CD14-positive monocyte (primary cell): ENCODE measurements at regions not wholly inside any gene's neighbourhood (a gene's known extent, or its start where the extent isn't known, plus 50 kb on each side); places are given as distances from the start of the nearest gene placed in this dataset.

Source experiments
- DNase-seq, 3 donors: peaks; one replicate each; pipeline ENCODE4 v3.0.0-alpha.2; 2011 to 2022
- H2AFZ ChIP-seq: 2 replicates; pipeline ENCODE4 v1.6.0; 2012; ENCODE audit warnings: mild to moderate bottlenecking, low read depth, low read length, inconsistent platforms; ENCODE audit not compliant: insufficient read depth, poor library complexity, severe bottlenecking
- H3K27ac ChIP-seq, 2 donors: 1 replicate in 1 of 2; 2 replicates in 1 of 2; pipeline ENCODE4 v1.5.1; 2012 to 2013; ENCODE audit warnings: low read length in 2 of 2, control low read depth in 1 of 2, inconsistent platforms in 1 of 2, low read depth in 1 of 2, mild to moderate bottlenecking in 1 of 2
- H3K27me3 ChIP-seq, 2 donors: one replicate each; pipeline versions ENCODE4 v1.6.0 to v1.6.1; 2011 to 2013; ENCODE audit warnings: low read length in 2 of 2; ENCODE audit not compliant: control insufficient read depth in 2 of 2, insufficient read depth in 2 of 2
- H3K36me3 ChIP-seq, 2 donors: replicated peaks in 1 of 2; 1 replicate in 1 of 2; 2 replicates in 1 of 2; pipeline versions ENCODE4 v1.5.1 to v1.6.1; 2012 to 2013; ENCODE audit warnings: low read length in 2 of 2, control low read depth in 1 of 2, inconsistent platforms in 1 of 2, mild to moderate bottlenecking in 1 of 2; ENCODE audit not compliant: insufficient read depth in 2 of 2, control insufficient read depth in 1 of 2
- H3K4me1 ChIP-seq, 2 donors: 1 replicate in 1 of 2; 2 replicates in 1 of 2; pipeline versions ENCODE4 v1.5.1 to v1.6.1; 2012 to 2013; ENCODE audit warnings: low read length in 2 of 2, control low read depth in 1 of 2, inconsistent platforms in 1 of 2, mild to moderate bottlenecking in 1 of 2, moderate library complexity in 1 of 2; ENCODE audit not compliant: insufficient read depth in 2 of 2, control insufficient read depth in 1 of 2
- H3K4me2 ChIP-seq: replicated peaks from 2 replicates; pipeline ENCODE3; 2012; ENCODE audit warnings: low read length, moderate library complexity, mild to moderate bottlenecking; ENCODE audit not compliant: poor library complexity, severe bottlenecking; ENCODE audit errors: extremely low read depth
- H3K4me3 ChIP-seq, 3 experiments: fragments of 200-600 bp in 1 of 3; sonication (generic) in 1 of 3; replicated peaks in 1 of 3; 1 replicate in 2 of 3; 2 replicates in 1 of 3; pipeline ENCODE4 v1.5.1; 2011 to 2013; ENCODE audit warnings: low read length in 3 of 3, mild to moderate bottlenecking in 3 of 3, control low read depth in 2 of 3, low read depth in 2 of 3, inconsistent platforms in 1 of 3, moderate library complexity in 1 of 3
- H3K79me2 ChIP-seq: 2 replicates; pipeline ENCODE4 v1.6.0; 2012; ENCODE audit warnings: mild to moderate bottlenecking, control low read depth, inconsistent platforms, low read length, moderate library complexity; ENCODE audit not compliant: insufficient read depth
- H3K9ac ChIP-seq: 2 replicates; pipeline ENCODE4 v1.6.0; 2017; ENCODE audit warnings: low read length, mild to moderate bottlenecking; ENCODE audit not compliant: insufficient read depth, poor library complexity, severe bottlenecking
- H3K9me3 ChIP-seq, 2 donors: replicated peaks in 1 of 2; 1 replicate in 1 of 2; 2 replicates in 1 of 2; pipeline versions ENCODE4 v1.5.1 to v1.6.1; 2012 to 2013; ENCODE audit warnings: low read length in 2 of 2, control low read depth in 1 of 2; ENCODE audit not compliant: control insufficient read depth in 1 of 2, insufficient read depth in 1 of 2
- H4K20me1 ChIP-seq: 2 replicates; pipeline ENCODE4 v1.6.0; 2012; ENCODE audit warnings: mild to moderate bottlenecking, low read length, control low read depth, moderate library complexity; ENCODE audit not compliant: insufficient read depth
- H3K27ac Mint-ChIP-seq, 7 donors: one replicate each; pipeline ENCODE4 v1.8.0; 2020; ENCODE audit warnings: mild to moderate bottlenecking in 7 of 7, mixed read lengths in 7 of 7, moderate library complexity in 6 of 7, inconsistent platforms in 2 of 7
- H3K27me3 Mint-ChIP-seq, 3 donors: one replicate each; pipeline ENCODE4 v1.8.0; 2021 to 2022; ENCODE audit warnings: low read depth in 3 of 3, mild to moderate bottlenecking in 3 of 3, mixed read lengths in 3 of 3, moderate library complexity in 3 of 3, inconsistent platforms in 1 of 3
- H3K36me3 Mint-ChIP-seq, 2 donors: one replicate each; pipeline ENCODE4 v1.8.0; 2020; ENCODE audit warnings: mixed read lengths in 2 of 2, inconsistent platforms in 1 of 2, mild to moderate bottlenecking in 1 of 2
- H3K4me1 Mint-ChIP-seq: one replicate; pipeline ENCODE4 v1.8.0; 2020; ENCODE audit warnings: mild to moderate bottlenecking, mixed read lengths
- H3K4me3 Mint-ChIP-seq, 2 donors: one replicate each; pipeline ENCODE4 v1.8.0; 2020; ENCODE audit warnings: mild to moderate bottlenecking in 2 of 2, mixed read lengths in 2 of 2, moderate library complexity in 1 of 2
- H3K9me3 Mint-ChIP-seq, 7 donors: one replicate each; pipeline ENCODE4 v1.8.0; 2020 to 2022; ENCODE audit warnings: mixed read lengths in 7 of 7, mild to moderate bottlenecking in 6 of 7, moderate library complexity in 6 of 7, inconsistent platforms in 2 of 7
- CTCF ChIP-seq: fragments of 200-600 bp; IDR thresholded peaks from one replicate; pipeline ENCODE4 v1.8.0; 2022; ENCODE audit warnings: antibody characterized with exemption, mild to moderate bottlenecking
- WGBS: methylation state at CpG from one replicate; pipeline ENCODE4 v1.1.5; 2013; ENCODE audit warnings: missing lambda C conversion rate; ENCODE audit not compliant: insufficient coverage; 5-methylcytosine and 5-hydroxymethylcytosine counted together
- intact Hi-C, 2 donors: fragments of 100-400 bp; cut with micrococcal nuclease; formaldehyde crosslinking; loops; one replicate each; pipeline versions ENCODE4 v1.15.0 to v1.15.1; 2023

GRCh38 chr1:29696656-29697390 is 460.5 kb downstream of the PTPRU start:
- Histone ChIP-seq H3K27ac (no peak overlapping the region), H3K79me2 (no peaks in the 10 kb centered on the region), H3K36me3 (no peaks in the 10 kb centered on the region), H3K4me3 (no peak overlapping the region), H3K9ac (no peak overlapping the region), H4K20me1 (no peaks in the 10 kb centered on the region), H3K27me3 (no peaks in the 10 kb centered on the region), H3K4me1 (no peaks in the 10 kb centered on the region), H3K4me2 (no peak overlapping the region), H2AFZ (no peak overlapping the region), H3K9me3 (no peaks in the 10 kb centered on the region)
- Mint-ChIP-seq H3K9me3 (peaks cover 0 to 3% (median 0%) of the 10 kb centered on the region in 7 donors), H3K36me3 (no peaks in the 10 kb centered on the region), H3K4me3 (no peak overlapping the region), H3K27me3 (peaks cover 0 to 9% (median 5%) of the 10 kb centered on the region in 3 donors), H3K27ac (no peak overlapping the region), H3K4me1 (peaks cover 7% of the 10 kb centered on the region)
- no peak for DNase-seq
- TF ChIP-seq CTCF = no peak
- WGBS = 86% methylated on average over 19 of the region's 20 CpGs
- intact Hi-C loops = loop anchor here in 1 of 2 donors (10.0 kb wide), 2 partner anchors 712 to 1008 kb away; no protein-coding TSS in a partner anchor

GRCh38 chr1:29695803-29696202 is 459.5 kb downstream of the PTPRU start:
- intact Hi-C loops = loop anchor here in 1 of 2 donors (10.0 kb wide), 2 partner anchors 711 to 1009 kb away; no protein-coding TSS in a partner anchor
- H3K27me3 ChIP-seq = no peaks in the 10 kb centered on the region
- WGBS = 80% methylated on average over 2 of the region's 5 CpGs

More at GRCh38 chr1:29695803-29696202, 459.5 kb downstream of the PTPRU start:
- Histone ChIP-seq H3K27ac (no peak overlapping the region), H3K79me2 (no peaks in the 10 kb centered on the region), H4K20me1 (no peaks in the 10 kb centered on the region), H2AFZ (no peak overlapping the region), H3K9ac (no peak overlapping the region), H3K4me3 (no peak overlapping the region), H3K4me2 (no peak overlapping the region), H3K36me3 (no peaks in the 10 kb centered on the region), H3K9me3 (no peaks in the 10 kb centered on the region), H3K4me1 (no peaks in the 10 kb centered on the region)
- Mint-ChIP-seq H3K4me3 (no peak overlapping the region), H3K36me3 (no peaks in the 10 kb centered on the region), H3K9me3 (peaks cover 0 to 3% (median 0%) of the 10 kb centered on the region in 7 donors), H3K27ac (no peak overlapping the region), H3K4me1 (peaks cover 13% of the 10 kb centered on the region), H3K27me3 (peaks cover 0 to 4% (median 3%) of the 10 kb centered on the region in 3 donors)
- DNase-seq = no peak
- no peak for TF ChIP-seq CTCF
